ENCODE measurements at regions not wholly inside any gene's neighbourhood (a gene's known extent, or its start where the extent isn't known, plus 50 kb on each side); places are given as distances from the start of the nearest gene placed in this dataset.

GRCh38 chr5:20601678-20602100, 613.7 kb upstream of the CDH18 start:
- H2AFZ ChIP-seq (ENCODE audit: low read length) = no peak overlapping the region
- H3K9ac ChIP-seq (ENCODE audit: insufficient read depth, low read depth, low read length) = no peak overlapping the region
- in situ Hi-C loops (cut with HindIII; ENCODE audit: extremely low pct_ligation_motif_present, low pct_unique_long_range_greater_than_20kb) = no loop called here
- no peak overlapping the region for H3K4me2 ChIP-seq (ENCODE audit: low read depth, low read length)
- intact Hi-C loops (cut with micrococcal nuclease; ENCODE audit: unreplicated experiment) = no loop called here
- no peaks in the 10 kb centered on the region for H4K20me1 ChIP-seq (ENCODE audit: insufficient read depth, low read length)
- WGBS (ENCODE audit: low lambda C conversion rate) = 14% methylated on average over 2 of the region's 4 CpGs
- FAIRE-seq = no peak
- ATAC-seq = no peak; the same call in 2 of the 3 replicates
- peaks cover 12% of the 10 kb centered on the region; the same call in 1 of the 2 replicates for H3K9me3 ChIP-seq (ENCODE audit: low read length)
- CTCF ChIA-PET (ENCODE audit: low intra/inter-chr PET ratio, low total read pairs) = no interaction called here
- DNase-seq (ENCODE audit: low spot score) = no peak
- no peaks in the 10 kb centered on the region for H3K27me3 ChIP-seq (ENCODE audit: control insufficient read depth in 1 of 2, insufficient read depth in 2 of 2, low read length in 2 of 2)
- no peaks in the 10 kb centered on the region for H3K36me3 ChIP-seq (replicated peaks in 1 of 2; ENCODE audit: control insufficient read depth in 1 of 2, insufficient read depth in 2 of 2, low read length in 2 of 2)
- no peaks in the 10 kb centered on the region for H3K4me1 ChIP-seq (ENCODE audit: insufficient read depth, low read length)
- H3K27ac ChIP-seq (ENCODE audit: extremely low read length, insufficient read depth, low read length) = no peak overlapping the region
- POLR2A ChIA-PET = no interaction called here
- H3K79me2 ChIP-seq (ENCODE audit: insufficient read depth, low read length) = no peaks in the 10 kb centered on the region
- BruUV-seq (replicated peaks) = no TSS peak
- H3K4me3 ChIP-seq (replicated peaks in 1 of 3; ENCODE audit: insufficient read depth in 1 of 3, low read depth in 2 of 3, low read length in 3 of 3) = no peak overlapping the region
- TF ChIP-seq, protein P1, sequence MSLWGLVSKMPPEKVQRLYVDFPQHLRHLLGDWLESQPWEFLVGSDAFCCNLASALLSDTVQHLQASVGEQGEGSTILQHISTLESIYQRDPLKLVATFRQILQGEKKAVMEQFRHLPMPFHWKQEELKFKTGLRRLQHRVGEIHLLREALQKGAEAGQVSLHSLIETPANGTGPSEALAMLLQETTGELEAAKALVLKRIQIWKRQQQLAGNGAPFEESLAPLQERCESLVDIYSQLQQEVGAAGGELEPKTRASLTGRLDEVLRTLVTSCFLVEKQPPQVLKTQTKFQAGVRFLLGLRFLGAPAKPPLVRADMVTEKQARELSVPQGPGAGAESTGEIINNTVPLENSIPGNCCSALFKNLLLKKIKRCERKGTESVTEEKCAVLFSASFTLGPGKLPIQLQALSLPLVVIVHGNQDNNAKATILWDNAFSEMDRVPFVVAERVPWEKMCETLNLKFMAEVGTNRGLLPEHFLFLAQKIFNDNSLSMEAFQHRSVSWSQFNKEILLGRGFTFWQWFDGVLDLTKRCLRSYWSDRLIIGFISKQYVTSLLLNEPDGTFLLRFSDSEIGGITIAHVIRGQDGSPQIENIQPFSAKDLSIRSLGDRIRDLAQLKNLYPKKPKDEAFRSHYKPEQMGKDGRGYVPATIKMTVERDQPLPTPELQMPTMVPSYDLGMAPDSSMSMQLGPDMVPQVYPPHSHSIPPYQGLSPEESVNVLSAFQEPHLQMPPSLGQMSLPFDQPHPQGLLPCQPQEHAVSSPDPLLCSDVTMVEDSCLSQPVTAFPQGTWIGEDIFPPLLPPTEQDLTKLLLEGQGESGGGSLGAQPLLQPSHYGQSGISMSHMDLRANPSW (CRISPR knock-in tag; IDR thresholded peaks at IDR 0.05; ENCODE audit: borderline replicate concordance) = no peak
- TF ChIP-seq CREB1 (IDR thresholded peaks at IDR 0.05) (no peak), CREB1 (CRISPR knock-in tag; IDR thresholded peaks at IDR 0.05) (no peak), ZGPAT (CRISPR knock-in tag; IDR thresholded peaks at IDR 0.05) (no peak), ZNF747 (CRISPR knock-in tag; IDR thresholded peaks at IDR 0.05; ENCODE audit: borderline replicate concordance) (no peak), MEF2D (CRISPR knock-in tag; IDR thresholded peaks at IDR 0.05) (no peak), AKAP8 (CRISPR knock-in tag; IDR thresholded peaks at IDR 0.05) (no peak), SCMH1 (CRISPR knock-in tag; IDR thresholded peaks at IDR 0.05; ENCODE audit: borderline replicate concordance) (no peak), RBAK (CRISPR knock-in tag; IDR thresholded peaks at IDR 0.05) (no peak), ZHX1 (CRISPR knock-in tag; IDR thresholded peaks at IDR 0.05; ENCODE audit: low read depth) (no peak), E2F1 (CRISPR knock-in tag; IDR thresholded peaks at IDR 0.05) (no peak), ZSCAN22 (CRISPR knock-in tag; IDR thresholded peaks at IDR 0.05) (no peak), ZNF232 (CRISPR knock-in tag; IDR thresholded peaks at IDR 0.05; ENCODE audit: borderline replicate concordance) (no peak), THRA (CRISPR knock-in tag; IDR thresholded peaks at IDR 0.05; ENCODE audit: borderline replicate concordance) (no peak)
